ENCODE measurements at regions not wholly inside any gene's neighbourhood (a gene's known extent, or its start where the extent isn't known, plus 50 kb on each side); places are given as distances from the start of the nearest gene placed in this dataset.

DNA sequence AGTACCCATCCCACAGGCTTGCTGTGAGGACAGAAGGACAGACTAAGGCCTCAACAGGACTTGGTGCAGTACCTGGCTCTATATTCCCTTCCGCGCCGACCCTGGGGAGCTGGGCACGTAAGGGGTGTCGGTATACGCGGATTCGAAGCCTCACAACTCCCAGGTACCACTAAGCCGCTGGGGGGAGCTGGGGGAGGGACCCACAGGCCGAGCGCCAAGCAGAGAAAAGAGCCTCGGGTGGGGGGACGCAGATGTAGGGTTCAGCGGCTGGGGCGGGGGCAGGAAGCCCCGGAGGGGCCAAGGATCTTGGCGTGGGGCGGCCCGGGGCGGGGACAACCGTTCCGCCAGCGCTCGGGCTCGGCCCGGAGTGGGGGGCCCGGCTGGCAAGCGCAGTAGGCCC, 126.4 kb upstream of the ZNF746 start:
- Histone ChIP-seq H4K8ac (ENCODE audit: extremely low read depth, insufficient read depth, low read length) (peak overlapping the region; percentile 72), H3K79me2 (ENCODE audit: control insufficient read depth in 1 of 2, insufficient read depth in 2 of 2, low read length in 2 of 2) (peaks cover 3 to 27% of the 10 kb centered on the region in 2 experiments), H3K23me2 (ENCODE audit: low read depth, low read length) (peaks cover 4% of the 10 kb centered on the region), H3K4ac (replicated peaks; ENCODE audit: insufficient read length, low read depth, low read length) (no peak overlapping the region), H3K4me2 (ENCODE audit: insufficient read depth in 1 of 2, low read depth in 2 of 2, low read length in 2 of 2) (peak overlapping the region; percentile 74 to 87), H4K5ac (ENCODE audit: insufficient read length, low read depth, low read length) (no peak overlapping the region), H3K56ac (replicated peaks; ENCODE audit: insufficient read length, low read depth, low read length) (no peak overlapping the region), H2BK20ac (ENCODE audit: low read length) (no peak overlapping the region), H3K23ac (ENCODE audit: insufficient read length) (no peak overlapping the region), H3K79me1 (ENCODE audit: low read depth, low read length) (peaks cover 13% of the 10 kb centered on the region; the same call in 1 of the 2 replicates), H4K91ac (replicated peaks; ENCODE audit: insufficient read length, low read length) (no peak overlapping the region), H2BK120ac (replicated peaks; ENCODE audit: low read depth, low read length) (no peak overlapping the region), H3K9me3 (ENCODE audit: insufficient read depth in 2 of 2, low read depth in 1 of 2, low read length in 1 of 2) (no peaks in the 10 kb centered on the region), H2BK5ac (ENCODE audit: low read depth, low read length) (no peak overlapping the region), H3K18ac (ENCODE audit: extremely low read depth, low read length) (no peak overlapping the region), H3K4me1 (replicated peaks in 1 of 4; ENCODE audit: control insufficient read depth in 3 of 4, insufficient read depth in 4 of 4, low read length in 3 of 4) (peaks cover 0 to 2% (median 0%) of the 10 kb centered on the region in 4 experiments; a peak in 3 of 7 replicates), H3K36me3 (ENCODE audit: control insufficient read depth in 2 of 4, insufficient read depth in 4 of 4, low read length in 3 of 4) (peaks cover 10 to 22% (median 18%) of the 10 kb centered on the region in 4 experiments; a peak in 6 of 8 replicates), H3K14ac (ENCODE audit: insufficient read length) (no peak overlapping the region), H3K27me3 (replicated peaks in 1 of 4; ENCODE audit: control insufficient read depth in 3 of 4, extremely low read depth in 1 of 4, insufficient read depth in 3 of 4, low read length in 3 of 4) (no peaks in the 10 kb centered on the region), H3K4me3 (ENCODE audit: extremely low read depth in 1 of 4, insufficient read depth in 2 of 4, low read depth in 3 of 4, low read length in 4 of 4) (peak overlapping the region; percentile 70 to 95 (median 75)), H2AK5ac (ENCODE audit: low read depth, low read length) (no peak overlapping the region), H2AFZ (ENCODE audit: low read length) (no peak overlapping the region), H3K9ac (replicated peaks in 1 of 4; ENCODE audit: extremely low read depth in 1 of 4, low read depth in 3 of 4, low read length in 3 of 4) (peak overlapping the region; percentile 58 to 91 (median 77); a peak in 5 of 7 replicates), H2BK12ac (ENCODE audit: low read depth, low read length) (no peak overlapping the region), H3K27ac (ENCODE audit: low read depth, low read length) (no peak overlapping the region), H2BK15ac (ENCODE audit: low read length) (no peak overlapping the region), H4K20me1 (replicated peaks in 1 of 2; ENCODE audit: control insufficient read depth in 1 of 2, insufficient read depth in 2 of 2, low read length in 2 of 2) (peaks cover 7 to 15% of the 10 kb centered on the region in 2 experiments)
- POLR2A ChIA-PET (ENCODE audit: partially characterized antibody): interaction anchor here (1.0 to 1.7 kb wide), 6 partner anchors 12 to 498 kb away, joined by 3 to 5 read pairs (median 4); partner anchors contain the start of gene ZNF282
- no peak for DNase-seq (ENCODE audit: low read depth in 1 of 2, low spot score in 2 of 2)
- FAIRE-seq: no peak
- WGBS, 2 experiments (ENCODE audit: extremely low coverage in 1 of 2, insufficient coverage in 1 of 2, insufficient read length in 1 of 2, insufficient replicate concordance in 2 of 2, low coverage in 1 of 2, low lambda C conversion rate in 2 of 2, missing lambda C conversion rate in 1 of 2): 3% methylated on average over 12 of the region's 28 CpGs; no CpG with 5 or more reads in 1 of the 2 experiments
- CTCF ChIA-PET (ENCODE audit: partially characterized antibody): interaction anchor here (0.7 to 3.2 kb wide), 17 partner anchors 11 to 218 kb away, joined by 3 to 12 read pairs (median 4); partner anchors contain the start of gene ZNF777
- no peak for TF ChIP-seq RXRA (IDR thresholded peaks at IDR 0.05; ENCODE audit: insufficient read depth, low read depth, low read length)
- TF ChIP-seq POLR2AphosphoS5 (IDR thresholded peaks at IDR 0.05; ENCODE audit: low read depth, low read length): no peak
- TF ChIP-seq SIX5 (IDR thresholded peaks at IDR 0.05; ENCODE audit: low read depth, low read length): no peak
- TF ChIP-seq SP1 (IDR thresholded peaks at IDR 0.05; ENCODE audit: low read depth, low read length): no peak
- TF ChIP-seq SUZ12 (IDR thresholded peaks at IDR 0.05; ENCODE audit: low read length): no peak
- TF ChIP-seq SIN3A (conservative IDR thresholded peaks at IDR 0.05 in 1 of 2, IDR thresholded peaks at IDR 0.05 in 1 of 2; ENCODE audit: low read depth in 1 of 2, low read length in 2 of 2): no peak
- no peak for TF ChIP-seq RNF2 (IDR thresholded peaks at IDR 0.05; ENCODE audit: borderline replicate concordance, low read depth, low read length, missing control alignments, poor library complexity, severe bottlenecking)
- TF ChIP-seq SP4 (IDR thresholded peaks at IDR 0.05; ENCODE audit: low read length): no peak
- no peak for TF ChIP-seq YY1 (IDR thresholded peaks at IDR 0.05; ENCODE audit: low read depth, low read length)

Measured in H1 (cell line).